Subcutaneous abdominal adipose tissue (tissue), 5 donors: ENCODE measurements at regions not wholly inside any gene's neighbourhood (a gene's known extent, or its start where the extent isn't known, plus 50 kb on each side); places are given as distances from the start of the nearest gene placed in this dataset.

ENCODE experiments used
- H3K27ac ChIP-seq: one replicate; pipeline ENCODE4 v1.7.0; 2013; ENCODE audit warnings: low read depth, mild to moderate bottlenecking, inconsistent platforms, low read length, moderate library complexity
- H3K27me3 ChIP-seq, 5 donors: one replicate each; pipeline ENCODE4 v1.7.0; 2013; ENCODE audit warnings: low read length in 5 of 5, inconsistent platforms in 1 of 5; ENCODE audit not compliant: control insufficient read depth in 5 of 5, insufficient read depth in 4 of 5
- H3K36me3 ChIP-seq, 5 donors: one replicate each; pipeline ENCODE4 v1.7.0; 2013; ENCODE audit warnings: low read length in 5 of 5; ENCODE audit not compliant: control insufficient read depth in 5 of 5, insufficient read depth in 5 of 5
- H3K4me1 ChIP-seq, 5 donors: one replicate each; pipeline ENCODE4 v1.7.0; 2013; ENCODE audit warnings: low read length in 5 of 5, mild to moderate bottlenecking in 3 of 5, moderate library complexity in 1 of 5; ENCODE audit not compliant: control insufficient read depth in 5 of 5, insufficient read depth in 5 of 5
- H3K4me3 ChIP-seq, 5 donors: one replicate each; pipeline ENCODE4 v1.7.0; 2013; ENCODE audit warnings: low read length in 5 of 5, low read depth in 1 of 5
- H3K9ac ChIP-seq, 5 donors: one replicate each; pipeline ENCODE4 v1.7.0; 2013; ENCODE audit warnings: low read length in 5 of 5, mild to moderate bottlenecking in 4 of 5, moderate library complexity in 3 of 5
- H3K9me3 ChIP-seq, 5 donors: one replicate each; pipeline ENCODE4 v1.7.0; 2013; ENCODE audit warnings: low read length in 5 of 5; ENCODE audit not compliant: control insufficient read depth in 5 of 5
- donor health status: healthy.
- donor health status: healthy.
- donor health status: healthy.
- donor health status: healthy.
- donor health status: healthy.

GRCh38 chr18:2351126-2351850 lies 220.0 kb downstream of the METTL4 start:
- H3K27ac ChIP-seq, result no peak overlapping the region
- H3K4me3 ChIP-seq, result no peak overlapping the region

DNA sequence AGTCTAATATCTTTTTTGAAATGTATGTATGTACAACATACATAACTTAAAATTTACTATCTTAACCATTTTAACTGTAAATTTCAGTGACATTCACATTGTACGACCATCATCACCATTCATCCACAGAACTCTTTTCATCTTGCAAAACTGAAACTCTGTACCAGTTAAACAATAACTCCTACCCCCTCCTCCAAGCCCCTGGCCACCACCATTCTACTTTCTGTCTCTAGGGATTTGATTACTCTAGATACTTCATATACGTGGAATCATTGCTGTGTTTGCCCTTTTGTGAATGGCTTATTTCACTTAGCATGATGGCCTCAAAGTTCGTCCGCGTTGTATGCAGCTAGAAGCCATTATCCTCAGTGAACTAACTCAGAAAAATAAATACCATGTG lies 217.0 kb downstream of the METTL4 start:
- no peaks in the 10 kb centered on the region for H3K4me1 ChIP-seq
- H3K27ac ChIP-seq, result no peak overlapping the region
- H3K27me3 ChIP-seq, result no peaks in the 10 kb centered on the region
- no peaks in the 10 kb centered on the region for H3K9me3 ChIP-seq
- H3K9ac ChIP-seq, result no peak overlapping the region
- no peak overlapping the region for H3K4me3 ChIP-seq
- no peaks in the 10 kb centered on the region for H3K36me3 ChIP-seq

More at GRCh38 chr18:2351126-2351850, 220.0 kb downstream of the METTL4 start:
- Histone ChIP-seq H3K4me1 (no peaks in the 10 kb centered on the region), H3K27me3 (no peaks in the 10 kb centered on the region), H3K9ac (no peak overlapping the region), H3K9me3 (no peaks in the 10 kb centered on the region), H3K36me3 (no peaks in the 10 kb centered on the region)

DNA sequence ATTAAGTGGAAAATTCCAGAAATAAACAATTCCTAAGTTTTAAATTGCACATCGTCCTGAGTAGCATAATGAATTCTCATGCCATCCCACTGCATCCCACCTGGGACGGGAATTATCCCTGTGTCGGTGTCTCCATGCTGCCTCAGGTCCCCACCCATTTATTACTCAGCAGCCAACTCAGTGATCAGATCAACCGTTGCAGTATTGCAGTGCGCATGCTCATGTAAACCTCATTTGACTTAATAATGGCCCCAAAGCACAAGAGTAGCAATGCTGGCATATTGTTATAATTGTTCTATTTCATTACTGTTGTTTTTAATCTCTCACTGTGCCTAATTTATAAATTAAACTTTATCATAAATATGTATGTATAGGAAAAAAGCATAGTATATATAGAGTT lies 214.4 kb downstream of the METTL4 start:
- no peaks in the 10 kb centered on the region for H3K4me1 ChIP-seq
- H3K9me3 ChIP-seq, result no peaks in the 10 kb centered on the region
- H3K4me3 ChIP-seq, result no peak overlapping the region
- no peaks in the 10 kb centered on the region for H3K27me3 ChIP-seq
- H3K9ac ChIP-seq, result no peak overlapping the region
- H3K27ac ChIP-seq, result no peak overlapping the region
- H3K36me3 ChIP-seq, result no peaks in the 10 kb centered on the region

DNA sequence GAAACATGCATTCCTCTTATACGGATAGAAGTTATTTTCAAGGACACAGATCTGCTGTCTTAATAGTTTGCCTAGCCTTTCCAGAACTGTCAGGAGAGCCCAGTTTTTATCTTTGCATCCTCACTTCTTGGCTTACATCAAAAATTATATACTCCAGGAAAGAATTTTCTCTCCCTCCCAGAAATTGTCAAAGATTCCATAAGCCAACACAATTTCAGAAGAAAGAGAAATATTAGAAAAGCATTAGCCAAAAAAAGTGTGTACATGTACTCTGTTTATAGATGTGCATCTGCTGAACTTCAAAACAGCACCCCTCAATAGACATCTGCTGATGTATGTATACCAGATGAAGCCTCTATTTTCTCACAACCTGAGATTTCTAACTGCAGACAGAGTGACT lies 210.4 kb downstream of the METTL4 start:
- H3K27ac ChIP-seq, result no peak overlapping the region
- no peak overlapping the region for H3K4me3 ChIP-seq
- H3K36me3 ChIP-seq, result no peaks in the 10 kb centered on the region
- H3K9ac ChIP-seq, result no peak overlapping the region
- H3K4me1 ChIP-seq, result no peaks in the 10 kb centered on the region
- H3K9me3 ChIP-seq, result no peaks in the 10 kb centered on the region
- H3K27me3 ChIP-seq, result no peaks in the 10 kb centered on the region

DNA sequence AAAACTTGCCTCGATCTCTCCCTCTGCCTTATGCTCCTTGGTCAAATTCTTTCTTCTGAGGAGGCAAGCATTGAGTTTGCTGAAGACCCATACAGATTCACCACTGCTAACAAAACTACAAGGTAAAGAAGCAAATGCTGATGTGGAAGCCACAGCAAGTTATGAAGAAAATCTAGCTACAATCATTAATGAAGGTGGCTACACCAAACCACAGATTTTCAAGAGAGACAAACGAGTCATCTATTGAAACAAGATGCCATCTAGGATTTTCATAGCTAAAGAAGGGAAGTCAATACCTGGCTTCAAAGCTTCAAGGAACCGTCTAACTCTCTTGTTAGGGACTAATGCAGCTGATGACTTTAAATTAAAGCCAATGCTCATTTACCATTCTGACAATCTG lies 203.2 kb downstream of the METTL4 start:
- Histone ChIP-seq H3K9ac (no peak overlapping the region), H3K9me3 (no peaks in the 10 kb centered on the region), H3K4me1 (no peaks in the 10 kb centered on the region), H3K4me3 (no peak overlapping the region), H3K27ac (no peak overlapping the region), H3K27me3 (no peaks in the 10 kb centered on the region), H3K36me3 (no peaks in the 10 kb centered on the region)

DNA sequence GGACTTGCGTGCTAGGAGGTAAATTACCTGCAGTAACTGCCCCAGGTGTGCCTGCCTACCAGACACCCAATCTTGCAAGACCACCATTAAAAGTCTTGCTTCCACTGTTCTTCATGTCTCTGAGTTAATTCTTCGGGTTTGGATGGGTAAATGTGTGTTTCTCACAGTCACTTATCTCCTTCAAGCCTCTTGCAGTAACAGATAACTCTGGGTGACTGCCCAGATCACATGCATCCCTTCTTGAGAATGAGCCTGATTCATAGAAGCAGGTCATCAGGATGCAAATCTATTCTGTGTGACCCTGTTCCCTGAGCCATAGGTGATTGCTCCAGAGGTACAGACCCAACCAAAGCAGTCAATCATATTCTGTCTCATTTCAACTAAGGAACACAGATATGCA lies 194.6 kb downstream of the METTL4 start:
- H3K4me3 ChIP-seq, result no peak overlapping the region
- H3K4me1 ChIP-seq, result no peaks in the 10 kb centered on the region
- no peaks in the 10 kb centered on the region for H3K36me3 ChIP-seq
- H3K9me3 ChIP-seq, result no peaks in the 10 kb centered on the region
- no peaks in the 10 kb centered on the region for H3K27me3 ChIP-seq
- H3K27ac ChIP-seq, result no peak overlapping the region
- H3K9ac ChIP-seq, result no peak overlapping the region

DNA sequence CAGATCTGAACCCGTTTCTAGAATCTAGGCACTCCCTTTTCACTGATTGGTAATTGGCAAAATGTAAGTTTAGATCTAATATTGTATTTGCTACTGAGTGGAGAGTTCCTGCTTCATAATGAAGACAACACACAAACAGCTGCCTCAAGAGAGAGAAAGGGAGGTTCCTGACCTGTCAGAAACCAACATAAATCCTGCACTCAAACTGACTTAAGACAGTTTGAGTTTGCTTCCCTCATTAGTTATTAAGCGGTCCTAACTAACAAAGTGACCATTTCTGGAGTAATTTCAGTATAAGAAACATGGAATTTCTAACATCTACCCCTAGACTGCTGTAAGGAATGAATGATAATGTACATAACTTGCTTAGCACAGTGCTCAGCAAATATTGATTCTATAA lies 191.2 kb downstream of the METTL4 start:
- Histone ChIP-seq H3K27me3 (no peaks in the 10 kb centered on the region), H3K9me3 (no peaks in the 10 kb centered on the region), H3K4me1 (no peaks in the 10 kb centered on the region), H3K27ac (no peak overlapping the region), H3K4me3 (no peak overlapping the region), H3K9ac (no peak overlapping the region), H3K36me3 (no peaks in the 10 kb centered on the region)

GRCh38 chr18:2381539-2381938 lies 189.8 kb downstream of the METTL4 start:
- Histone ChIP-seq H3K27ac (no peak overlapping the region), H3K36me3 (no peaks in the 10 kb centered on the region), H3K9ac (no peak overlapping the region), H3K9me3 (peaks cover 0 to 3% (median 0%) of the 10 kb centered on the region in 5 donors), H3K4me1 (no peaks in the 10 kb centered on the region), H3K27me3 (no peaks in the 10 kb centered on the region), H3K4me3 (no peak overlapping the region)

GRCh38 chr18:2387588-2387987 lies 183.7 kb downstream of the METTL4 start:
- Histone ChIP-seq H3K27me3 (no peaks in the 10 kb centered on the region), H3K9ac (no peak overlapping the region), H3K9me3 (peaks cover 0 to 4% (median 0%) of the 10 kb centered on the region in 5 donors), H3K27ac (no peak overlapping the region), H3K36me3 (no peaks in the 10 kb centered on the region), H3K4me1 (no peaks in the 10 kb centered on the region), H3K4me3 (no peak overlapping the region)

GRCh38 chr18:2390158-2390557 lies 181.1 kb downstream of the METTL4 start:
- Histone ChIP-seq H3K27ac (no peak overlapping the region), H3K9ac (no peak overlapping the region), H3K9me3 (peaks cover 0 to 4% (median 0%) of the 10 kb centered on the region in 5 donors), H3K4me1 (no peaks in the 10 kb centered on the region), H3K27me3 (no peaks in the 10 kb centered on the region), H3K4me3 (no peak overlapping the region), H3K36me3 (no peaks in the 10 kb centered on the region)
